ENCODE measurements at regions not wholly inside any gene's neighbourhood (a gene's known extent, or its start where the extent isn't known, plus 50 kb on each side); places are given as distances from the start of the nearest gene placed in this dataset.

GRCh38 chr6:16857969-16858592 lies 96.8 kb upstream of the ATXN1 start:
- TF ChIP-seq CTCF (IDR thresholded peaks at IDR 0.05) (no peak), POLR2A (IDR thresholded peaks at IDR 0.05) (no peak)
